OCI-LY1 (cell line): ENCODE measurements at regions not wholly inside any gene's neighbourhood (a gene's known extent, or its start where the extent isn't known, plus 50 kb on each side); places are given as distances from the start of the nearest gene placed in this dataset.
A peak's percentile ranks its signal among the peaks of the same experiment; 100 is the strongest.

Experiments
- H2AFZ ChIP-seq: fragments of 200-600 bp; sonication (generic), shearing (Covaris generic); 2 replicates; pipeline ENCODE4 v1.6.0; 2014; ENCODE audit warnings: antibody characterized with exemption, mild to moderate bottlenecking, low read length
- H3F3A ChIP-seq: fragments of 200-600 bp; sonication (generic), shearing (Covaris generic); 2 replicates; pipeline ENCODE4 v1.6.0; 2014; ENCODE audit warnings: mild to moderate bottlenecking, antibody characterized with exemption, low read length, moderate library complexity; ENCODE audit not compliant: insufficient read depth
- H3K27ac ChIP-seq: fragments of 200-600 bp; sonication (generic); 2 replicates; pipeline ENCODE4 v1.5.1; 2014; ENCODE audit warnings: low read length, mixed run types, mild to moderate bottlenecking, low read depth; ENCODE audit not compliant: poor library complexity, severe bottlenecking
- H3K27me3 ChIP-seq: fragments of 200-600 bp; sonication (generic); 2 replicates; pipeline ENCODE4 v1.6.0; 2014; ENCODE audit warnings: antibody characterized with exemption, mild to moderate bottlenecking, low read length, moderate library complexity; ENCODE audit not compliant: insufficient read depth
- H3K36me3 ChIP-seq: fragments of 200-600 bp; sonication (generic); 2 replicates; pipeline ENCODE4 v1.6.1; 2014; ENCODE audit warnings: mild to moderate bottlenecking, antibody characterized with exemption, low read length, moderate library complexity, mixed read lengths; ENCODE audit not compliant: insufficient read depth
- H3K4me1 ChIP-seq: fragments of 200-600 bp; sonication (generic); 2 replicates; pipeline ENCODE4 v1.5.1; 2014; ENCODE audit warnings: mild to moderate bottlenecking, low read length, moderate library complexity; ENCODE audit not compliant: insufficient read depth, severe bottlenecking
- H3K4me2 ChIP-seq: fragments of 200-600 bp; sonication (generic), shearing (Covaris generic); 2 replicates; pipeline ENCODE4 v1.6.1; 2014; ENCODE audit warnings: low read length
- H3K4me3 ChIP-seq: fragments of 200-600 bp; sonication (generic); 2 replicates; pipeline ENCODE4 v1.5.1; 2014; ENCODE audit warnings: low read length, low read depth, mild to moderate bottlenecking, mixed read lengths; ENCODE audit not compliant: poor library complexity, severe bottlenecking
- H3K79me2 ChIP-seq: fragments of 200-600 bp; shearing (Covaris generic); 2 replicates; pipeline ENCODE4 v1.6.1; 2016; ENCODE audit warnings: mixed run types, low read length, mixed read lengths; ENCODE audit not compliant: insufficient read depth
- H3K9ac ChIP-seq: fragments of 200-600 bp; sonication (generic), shearing (Covaris generic); 2 replicates; pipeline ENCODE4 v1.6.1; 2014; ENCODE audit warnings: mild to moderate bottlenecking, low read length, mixed read lengths
- H3K9me2 ChIP-seq: fragments of 200-600 bp; sonication (generic), shearing (Covaris generic); 2 replicates; pipeline ENCODE4 v1.6.1; 2014; ENCODE audit warnings: low read depth, mild to moderate bottlenecking, low read length, mixed read lengths
- H3K9me3 ChIP-seq: fragments of 200-600 bp; shearing (Covaris generic); 2 replicates; pipeline ENCODE4 v1.6.1; 2014; ENCODE audit warnings: low read length, mixed read lengths
- H4K20me1 ChIP-seq: fragments of 200-600 bp; sonication (generic), shearing (Covaris generic); 2 replicates; pipeline ENCODE4 v1.6.0; 2016; ENCODE audit warnings: mild to moderate bottlenecking, low read length; ENCODE audit not compliant: insufficient read depth
- CTCF ChIP-seq: fragments of 200-600 bp; sonication (generic), shearing (Covaris generic); IDR thresholded peaks from 2 replicates; pipeline ENCODE4 v1.5.1; 2017; ENCODE audit warnings: mild to moderate bottlenecking, antibody characterized with exemption, low read length, moderate library complexity, mixed read lengths
- EZH2 ChIP-seq: fragments of 200-600 bp; sonication (generic), shearing (Covaris generic); IDR thresholded peaks from 2 replicates; pipeline ENCODE4 v1.8.0; 2017; ENCODE audit warnings: borderline replicate concordance, mixed run types, mild to moderate bottlenecking, antibody characterized with exemption, low read length, moderate library complexity, mixed read lengths

DNA sequence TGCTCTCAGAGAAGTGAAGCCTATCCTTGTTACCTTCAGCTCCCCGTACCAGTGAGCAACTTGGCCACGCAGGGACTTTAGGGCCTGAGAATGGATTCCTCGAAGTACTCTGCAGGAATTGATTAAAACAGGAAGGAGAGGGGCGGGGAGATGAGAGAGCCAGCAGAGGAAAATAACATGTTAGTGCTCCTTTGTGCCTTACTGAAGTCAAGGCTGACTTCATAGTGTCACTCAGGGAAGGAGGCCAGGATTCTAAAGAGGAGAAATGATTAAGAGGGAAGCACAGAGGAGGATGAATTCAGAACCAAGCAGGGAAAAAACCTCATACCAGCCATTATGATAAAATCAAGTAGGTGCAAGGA is 195.6 kb upstream of the RHOBTB1 start:
- Histone ChIP-seq H3K4me3 (no peak overlapping the region), H2AFZ (no peak overlapping the region), H3K9ac (no peak overlapping the region), H3K9me3 (no peaks in the 10 kb centered on the region), H3K9me2 (no peaks in the 10 kb centered on the region), H3K4me2 (no peak overlapping the region), H3K27ac (no peak overlapping the region), H4K20me1 (no peaks in the 10 kb centered on the region), H3K79me2 (no peaks in the 10 kb centered on the region), H3K4me1 (peaks cover 32% of the 10 kb centered on the region), H3K27me3 (no peaks in the 10 kb centered on the region), H3K36me3 (no peaks in the 10 kb centered on the region), H3F3A (no peaks in the 10 kb centered on the region)
- TF ChIP-seq EZH2, result no peak
- no peak for TF ChIP-seq CTCF

DNA sequence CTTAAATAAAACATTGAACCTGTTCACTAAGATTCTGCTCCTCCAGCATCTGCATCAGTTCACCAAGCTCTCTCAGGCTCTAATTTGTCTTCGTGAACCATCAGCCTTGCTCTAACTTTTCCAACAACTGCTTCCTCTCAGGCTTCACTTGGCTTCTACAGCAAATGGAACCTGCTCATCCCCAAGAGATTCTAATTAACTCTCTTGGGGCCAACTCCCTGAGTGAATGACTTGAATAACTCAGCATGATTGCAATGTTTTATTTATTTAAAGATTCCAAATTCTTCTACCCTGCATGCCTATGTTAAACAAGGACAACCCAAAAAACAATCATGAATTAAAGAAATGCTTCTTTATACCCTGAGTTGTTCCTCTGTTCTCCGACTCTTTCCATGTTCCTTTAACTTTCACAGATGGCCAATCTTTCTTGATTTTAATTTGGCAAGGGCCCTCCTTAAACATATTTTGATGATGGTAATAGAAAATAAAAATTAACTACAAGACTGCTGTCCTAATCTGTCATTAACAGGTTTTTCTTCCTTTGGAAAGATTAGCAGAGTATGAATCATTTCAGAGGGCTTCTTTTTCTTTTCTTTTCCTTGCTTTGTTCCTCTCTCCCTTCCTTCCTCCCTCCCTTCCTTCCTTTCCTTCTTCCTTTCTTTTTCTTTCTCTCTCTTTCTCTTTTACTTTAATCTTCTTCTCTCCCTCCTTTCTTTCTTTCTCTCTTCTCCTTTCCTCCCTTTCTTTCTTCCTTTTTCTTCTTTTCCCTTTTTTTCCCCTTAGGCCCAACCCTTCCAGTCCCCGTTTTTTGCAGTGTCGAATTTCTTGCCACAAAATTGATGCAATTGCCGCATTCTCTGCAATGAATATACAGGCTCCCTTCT is 195.0 kb upstream of the RHOBTB1 start:
- TF ChIP-seq EZH2 (no peak), CTCF (no peak)
- H3K9ac ChIP-seq, result no peak overlapping the region
- H3K9me2 ChIP-seq, result no peaks in the 10 kb centered on the region
- no peak overlapping the region for H2AFZ ChIP-seq
- H3K4me2 ChIP-seq, result no peak overlapping the region
- H3F3A ChIP-seq, result no peaks in the 10 kb centered on the region
- H3K9me3 ChIP-seq, result no peaks in the 10 kb centered on the region
- H3K36me3 ChIP-seq, result no peaks in the 10 kb centered on the region
- no peaks in the 10 kb centered on the region for H3K27me3 ChIP-seq
- no peaks in the 10 kb centered on the region for H3K79me2 ChIP-seq
- no peaks in the 10 kb centered on the region for H4K20me1 ChIP-seq
- H3K27ac ChIP-seq, result no peak overlapping the region
- no peak overlapping the region for H3K4me3 ChIP-seq
- peaks cover 34% of the 10 kb centered on the region for H3K4me1 ChIP-seq

DNA sequence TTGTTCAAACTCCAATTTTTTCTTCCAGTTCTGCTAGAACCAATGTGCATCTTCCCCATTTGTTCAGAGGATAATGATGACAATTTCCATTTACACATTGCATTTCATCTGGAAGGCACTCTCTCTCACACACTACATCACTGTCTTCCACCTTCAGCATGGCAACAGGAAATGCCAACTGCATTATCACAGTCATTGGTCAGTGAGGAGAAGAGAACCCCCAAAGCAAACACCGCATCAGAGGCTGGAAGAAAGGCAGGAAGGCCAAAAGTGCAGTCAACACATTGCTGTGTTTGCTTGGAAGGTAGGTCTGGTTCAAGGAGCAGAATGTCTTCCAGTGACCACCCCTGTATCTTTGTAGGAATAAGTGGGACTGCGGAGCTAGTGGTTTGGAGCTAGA is 192.2 kb upstream of the RHOBTB1 start:
- peak overlapping the region; percentile 76 for H3K27ac ChIP-seq
- H3K4me3 ChIP-seq, result no peak overlapping the region
- H3K36me3 ChIP-seq, result no peaks in the 10 kb centered on the region
- no peaks in the 10 kb centered on the region for H3F3A ChIP-seq
- H3K4me1 ChIP-seq, result peaks cover 41% of the 10 kb centered on the region
- no peak for TF ChIP-seq EZH2
- TF ChIP-seq CTCF, result no peak
- no peaks in the 10 kb centered on the region; the same call in 1 of the 2 replicates for H3K9me3 ChIP-seq
- no peaks in the 10 kb centered on the region for H4K20me1 ChIP-seq
- no peak overlapping the region for H2AFZ ChIP-seq
- no peaks in the 10 kb centered on the region for H3K27me3 ChIP-seq
- H3K9me2 ChIP-seq, result no peaks in the 10 kb centered on the region
- no peaks in the 10 kb centered on the region for H3K79me2 ChIP-seq
- H3K4me2 ChIP-seq, result no peak overlapping the region
- no peak overlapping the region for H3K9ac ChIP-seq
